ENCODE measurements at regions not wholly inside any gene's neighbourhood (a gene's known extent, or its start where the extent isn't known, plus 50 kb on each side); places are given as distances from the start of the nearest gene placed in this dataset.

- TF ChIP-seq, protein P1, sequence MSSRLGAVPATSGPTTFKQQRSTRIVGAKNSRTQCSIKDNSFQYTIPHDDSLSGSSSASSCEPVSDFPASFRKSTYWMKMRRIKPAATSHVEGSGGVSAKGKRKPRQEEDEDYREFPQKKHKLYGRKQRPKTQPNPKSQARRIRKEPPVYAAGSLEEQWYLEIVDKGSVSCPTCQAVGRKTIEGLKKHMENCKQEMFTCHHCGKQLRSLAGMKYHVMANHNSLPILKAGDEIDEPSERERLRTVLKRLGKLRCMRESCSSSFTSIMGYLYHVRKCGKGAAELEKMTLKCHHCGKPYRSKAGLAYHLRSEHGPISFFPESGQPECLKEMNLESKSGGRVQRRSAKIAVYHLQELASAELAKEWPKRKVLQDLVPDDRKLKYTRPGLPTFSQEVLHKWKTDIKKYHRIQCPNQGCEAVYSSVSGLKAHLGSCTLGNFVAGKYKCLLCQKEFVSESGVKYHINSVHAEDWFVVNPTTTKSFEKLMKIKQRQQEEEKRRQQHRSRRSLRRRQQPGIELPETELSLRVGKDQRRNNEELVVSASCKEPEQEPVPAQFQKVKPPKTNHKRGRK (CRISPR knock-in tag; IDR thresholded peaks at IDR 0.05) = no peak
- TF ChIP-seq, protein P2, sequence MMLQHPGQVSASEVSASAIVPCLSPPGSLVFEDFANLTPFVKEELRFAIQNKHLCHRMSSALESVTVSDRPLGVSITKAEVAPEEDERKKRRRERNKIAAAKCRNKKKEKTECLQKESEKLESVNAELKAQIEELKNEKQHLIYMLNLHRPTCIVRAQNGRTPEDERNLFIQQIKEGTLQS (CRISPR knock-in tag; IDR thresholded peaks at IDR 0.05) = no peak
- no peak for TF ChIP-seq MEIS2 (CRISPR knock-in tag; IDR thresholded peaks at IDR 0.05)
- no peak for TF ChIP-seq SP5 (CRISPR knock-in tag; IDR thresholded peaks at IDR 0.05; ENCODE audit: borderline replicate concordance, low read depth)
- TF ChIP-seq ZBTB1 (CRISPR knock-in tag; IDR thresholded peaks at IDR 0.05; ENCODE audit: borderline replicate concordance) = no peak
These were observed 343.8 kb upstream of the EPHA4 start (continued) for GRCh38 chr2:221915926-221916325.

GRCh38 chr2:221914334-221914880, 342.3 kb upstream of the EPHA4 start:
- CTCF ChIA-PET (ENCODE audit: low intra/inter-chr PET ratio, low total read pairs) = no interaction called here
- intact Hi-C loops (cut with micrococcal nuclease; ENCODE audit: unreplicated experiment) (no loop called here), in situ Hi-C loops (cut with HindIII; ENCODE audit: extremely low pct_ligation_motif_present, low pct_unique_long_range_greater_than_20kb) (no loop called here)
- Histone ChIP-seq H4K20me1 (ENCODE audit: insufficient read depth, low read length) (no peaks in the 10 kb centered on the region), H3K79me2 (ENCODE audit: insufficient read depth, low read length) (no peaks in the 10 kb centered on the region), H3K9ac (ENCODE audit: insufficient read depth, low read depth, low read length) (no peak overlapping the region), H3K4me3 (replicated peaks in 1 of 3; ENCODE audit: insufficient read depth in 1 of 3, low read depth in 2 of 3, low read length in 3 of 3) (no peak overlapping the region), H3K27ac (ENCODE audit: extremely low read length, insufficient read depth, low read length) (no peak overlapping the region), H3K4me1 (ENCODE audit: insufficient read depth, low read length) (no peaks in the 10 kb centered on the region), H3K9me3 (ENCODE audit: low read length) (no peaks in the 10 kb centered on the region), H3K36me3 (replicated peaks in 1 of 2; ENCODE audit: control insufficient read depth in 1 of 2, insufficient read depth in 2 of 2, low read length in 2 of 2) (no peaks in the 10 kb centered on the region), H3K4me2 (ENCODE audit: low read depth, low read length) (no peak overlapping the region), H3K27me3 (ENCODE audit: control insufficient read depth in 1 of 2, insufficient read depth in 2 of 2, low read length in 2 of 2) (no peaks in the 10 kb centered on the region), H2AFZ (ENCODE audit: low read length) (no peak overlapping the region)
- WGBS (ENCODE audit: low lambda C conversion rate) = 0% methylated on average over 3 of the region's 3 CpGs
- no peak for FAIRE-seq
- ATAC-seq = no peak
- BruUV-seq (replicated peaks) = no TSS peak
- no peak for TF ChIP-seq ZNF672 (CRISPR knock-in tag; IDR thresholded peaks at IDR 0.05)
- no peak for TF ChIP-seq KAT8 (CRISPR knock-in tag; IDR thresholded peaks at IDR 0.05)
- no peak for TF ChIP-seq ZNF225 (CRISPR knock-in tag; IDR thresholded peaks at IDR 0.05)
- TF ChIP-seq ZNF547 (CRISPR knock-in tag; IDR thresholded peaks at IDR 0.05) = no peak
- TF ChIP-seq ZMAT5 (CRISPR knock-in tag; IDR thresholded peaks at IDR 0.05; ENCODE audit: borderline replicate concordance, low read depth) = no peak
- TF ChIP-seq MAF1 (CRISPR knock-in tag; IDR thresholded peaks at IDR 0.05; ENCODE audit: borderline replicate concordance) = no peak
- POLR2A ChIA-PET = no interaction called here
- no peak for DNase-seq (ENCODE audit: low spot score)

Measured in HepG2 (cell line).